IPS DF 19.7 (cell line): ENCODE measurements at regions not wholly inside any gene's neighbourhood (a gene's known extent, or its start where the extent isn't known, plus 50 kb on each side); places are given as distances from the start of the nearest gene placed in this dataset.

ENCODE experiments used
- DNase-seq: peaks from one replicate; pipeline ENCODE4 v3.0.0-alpha.2; 2013; ENCODE audit warnings: low read depth, low spot score

DNA sequence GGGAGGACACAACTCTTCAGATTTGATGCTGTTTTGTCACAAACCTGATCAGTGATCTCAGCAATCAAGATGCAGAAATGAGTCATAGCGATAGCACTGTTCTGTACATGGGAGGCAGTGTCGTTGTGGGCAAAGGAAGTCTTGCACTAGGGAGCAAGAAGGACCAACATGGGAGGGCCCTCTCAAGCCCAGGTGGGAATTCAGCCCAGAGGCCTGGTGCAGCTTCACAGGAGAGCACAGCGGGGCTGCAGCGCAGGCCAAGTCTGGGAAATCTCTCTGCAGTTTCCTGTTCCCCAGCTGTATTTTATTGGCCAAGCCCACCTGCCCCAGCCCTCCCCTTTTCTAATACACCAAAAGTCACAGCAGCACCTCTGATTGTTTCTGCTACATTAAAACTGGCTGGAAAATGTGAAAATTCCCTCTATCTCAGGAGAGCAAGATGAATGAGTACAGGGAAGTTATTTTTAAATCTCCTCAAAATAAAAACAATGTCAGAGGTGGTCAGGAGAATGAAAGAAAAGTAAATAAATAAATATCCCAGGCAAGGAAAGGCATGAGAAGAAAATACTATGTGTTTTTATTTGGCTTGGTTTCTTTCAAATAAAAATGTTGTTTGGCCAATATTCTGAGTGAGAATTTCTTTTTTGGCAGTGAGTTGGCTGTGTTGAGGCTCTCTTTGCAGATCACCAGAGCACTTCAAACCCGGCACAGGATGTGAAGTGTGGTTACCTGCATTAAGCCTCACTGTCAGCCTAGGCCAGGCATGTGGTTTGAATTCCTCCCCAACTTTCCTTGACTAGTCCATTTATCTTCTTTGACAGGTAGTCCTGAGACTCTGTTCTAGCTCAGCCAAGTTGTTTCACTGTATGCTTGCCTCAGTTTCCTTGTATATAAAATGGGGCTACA lies 422.1 kb downstream of the PLPP3 start:
- DNase-seq, result no peak

- no peak for DNase-seq
These were observed 426.1 kb downstream of the PLPP3 start for GRCh38 chr1:56153276-56153675.

DNA sequence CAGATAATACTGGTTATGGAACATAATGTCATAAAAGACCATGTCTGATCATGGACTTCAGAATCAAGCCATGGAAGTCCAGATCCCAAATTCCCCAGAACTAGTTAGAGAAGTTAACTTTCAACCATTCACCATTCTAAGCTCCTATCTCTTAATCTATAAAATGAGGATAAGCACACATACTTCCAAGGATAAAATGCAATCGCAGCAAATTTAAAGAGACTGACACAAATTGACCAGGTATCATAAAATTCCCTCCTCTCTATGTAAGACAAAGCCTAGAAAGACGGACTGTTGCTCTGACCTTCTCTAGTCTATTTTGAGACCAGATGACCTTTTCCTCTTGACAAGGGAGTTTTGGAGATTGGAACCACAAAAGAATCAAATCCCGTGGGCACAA lies 426.7 kb downstream of the PLPP3 start:
- no peak for DNase-seq

GRCh38 chr1:56151402-56151801 lies 428.0 kb downstream of the PLPP3 start:
- no peak for DNase-seq

DNA sequence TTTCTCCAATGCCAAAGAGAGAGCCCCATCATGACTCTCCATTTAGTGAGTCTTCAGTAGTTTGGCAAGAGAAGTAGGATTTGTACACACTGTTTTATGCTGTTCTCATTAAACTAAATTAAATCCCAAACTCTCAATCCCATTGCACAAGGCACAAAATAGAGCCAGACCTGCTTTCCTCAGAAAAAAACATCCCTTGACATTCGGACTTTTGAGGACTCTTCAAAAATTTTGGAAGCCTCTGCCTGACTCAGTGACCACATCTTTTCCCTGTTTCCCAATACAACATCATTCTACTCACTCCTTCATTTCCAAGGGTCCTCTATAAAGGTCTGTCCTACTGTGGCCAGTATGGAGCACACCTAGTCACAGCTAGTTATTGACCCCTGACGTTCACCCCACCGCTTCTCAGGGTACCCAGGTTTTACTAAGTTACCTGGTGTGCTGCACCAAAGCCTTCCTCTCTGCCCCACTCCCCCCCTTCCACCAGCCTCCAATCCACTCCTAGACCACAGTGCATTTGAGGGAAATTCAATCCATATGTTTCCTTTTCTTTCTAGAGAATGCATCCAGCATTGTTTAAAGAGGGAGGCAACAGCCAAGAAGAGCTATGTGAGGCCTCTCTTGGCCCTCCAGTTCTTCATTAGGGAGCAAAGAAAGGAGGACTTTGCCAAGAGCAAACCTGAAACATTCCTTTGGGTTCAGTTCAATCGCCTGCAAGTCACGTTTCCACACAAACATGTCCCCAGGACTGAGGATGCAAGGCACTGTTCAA lies 428.7 kb downstream of the PLPP3 start:
- no peak for DNase-seq

DNA sequence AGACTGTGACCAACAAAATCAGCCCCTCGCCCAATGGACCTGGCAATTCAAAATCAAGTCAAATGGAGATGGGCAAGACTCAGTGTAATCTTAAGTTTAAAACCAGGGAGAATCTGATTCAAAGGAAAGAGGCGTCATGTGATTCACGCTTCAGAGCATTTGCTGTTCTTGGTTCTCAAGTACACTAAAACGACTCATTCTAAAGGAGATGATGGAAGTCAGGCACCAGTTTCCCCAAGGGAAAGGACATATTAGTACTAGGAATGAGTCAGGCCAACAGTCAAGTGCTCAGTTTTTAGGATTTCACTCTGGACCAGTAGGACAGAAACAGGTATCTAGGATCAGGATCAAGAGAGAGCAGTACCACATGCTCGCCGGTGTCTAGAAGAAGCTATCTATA lies 429.6 kb downstream of the PLPP3 start:
- no peak for DNase-seq

DNA sequence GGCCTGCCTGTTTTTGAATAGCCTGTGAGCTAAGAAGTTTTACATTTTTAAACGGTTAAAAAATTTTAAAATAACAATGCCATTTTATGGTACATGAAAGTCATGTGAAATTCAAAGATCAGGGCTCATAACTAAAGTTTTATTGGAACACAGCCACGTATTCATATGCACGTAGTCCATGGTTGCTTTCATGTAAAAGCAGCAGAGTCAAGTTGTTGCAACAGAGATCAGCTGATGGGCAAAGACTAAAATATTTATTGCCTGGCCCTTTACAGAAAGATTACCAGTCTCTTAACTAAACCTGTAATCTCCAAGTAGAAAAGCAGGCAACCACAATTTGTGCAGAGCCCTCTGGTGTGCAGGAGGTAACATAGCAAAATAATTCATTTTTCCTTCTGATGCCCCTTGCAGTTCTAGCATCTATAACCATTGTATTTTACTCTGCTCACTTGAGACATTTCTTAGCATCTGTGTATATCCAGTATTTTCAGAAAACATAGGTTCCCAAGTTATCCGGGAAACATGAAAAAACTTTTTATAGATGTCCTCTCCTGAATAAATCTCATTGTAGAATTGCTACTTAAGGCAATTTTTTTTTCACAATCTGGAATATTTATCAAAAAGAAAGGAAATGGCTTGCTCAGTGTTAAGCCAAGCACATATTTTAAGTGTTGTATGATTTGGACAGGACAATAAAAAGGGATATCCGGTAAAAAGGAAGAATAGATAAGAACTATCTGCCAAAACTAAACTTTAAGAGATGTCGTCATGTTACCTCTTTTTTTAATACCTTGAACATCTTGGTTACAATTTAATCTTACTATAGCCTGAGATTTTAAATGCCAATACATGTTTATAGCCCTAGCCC lies 430.8 kb downstream of the PLPP3 start:
- DNase-seq, result no peak

GRCh38 chr1:56147459-56147858 lies 431.9 kb downstream of the PLPP3 start:
- no peak for DNase-seq

DNA sequence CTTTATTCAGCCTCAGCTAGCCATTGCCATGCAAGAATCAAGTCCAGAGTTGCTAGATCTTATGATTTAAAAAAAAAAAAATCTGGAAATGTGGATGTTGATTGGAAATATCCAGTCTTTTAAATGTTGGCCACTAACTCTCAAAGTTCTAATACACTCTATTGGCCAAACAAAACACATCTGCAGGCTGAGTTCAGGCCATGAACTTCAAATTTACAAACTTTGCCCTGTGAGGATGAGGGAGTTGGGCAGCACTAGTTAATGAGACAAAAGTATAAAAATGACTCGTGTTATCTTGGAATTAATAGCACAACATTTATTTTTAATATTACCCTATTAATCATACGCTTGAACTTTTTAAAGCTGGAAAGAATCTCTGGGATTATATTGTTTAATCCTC lies 432.3 kb downstream of the PLPP3 start:
- DNase-seq, result no peak

DNA sequence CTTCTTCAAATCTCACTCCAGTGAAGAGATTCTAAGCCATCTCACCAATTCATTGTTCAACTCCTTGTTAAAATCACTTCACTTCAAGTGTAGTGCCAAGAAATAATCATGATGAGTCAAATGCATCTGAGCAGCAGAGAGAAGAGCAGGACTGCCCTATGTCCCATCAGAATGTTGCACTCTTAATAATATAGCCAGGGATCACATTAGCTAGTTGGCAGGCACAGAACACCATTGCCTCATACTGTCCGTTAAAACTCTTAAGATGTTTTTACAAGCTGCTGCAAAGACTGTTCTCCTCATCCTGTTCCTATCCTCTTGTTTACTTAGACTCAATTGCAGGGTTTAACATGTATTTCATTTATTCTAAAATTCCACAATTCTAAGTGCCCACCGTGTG lies 432.9 kb downstream of the PLPP3 start:
- no peak for DNase-seq

- DNase-seq, result no peak
These were observed 433.8 kb downstream of the PLPP3 start for GRCh38 chr1:56145581-56145980.

DNA sequence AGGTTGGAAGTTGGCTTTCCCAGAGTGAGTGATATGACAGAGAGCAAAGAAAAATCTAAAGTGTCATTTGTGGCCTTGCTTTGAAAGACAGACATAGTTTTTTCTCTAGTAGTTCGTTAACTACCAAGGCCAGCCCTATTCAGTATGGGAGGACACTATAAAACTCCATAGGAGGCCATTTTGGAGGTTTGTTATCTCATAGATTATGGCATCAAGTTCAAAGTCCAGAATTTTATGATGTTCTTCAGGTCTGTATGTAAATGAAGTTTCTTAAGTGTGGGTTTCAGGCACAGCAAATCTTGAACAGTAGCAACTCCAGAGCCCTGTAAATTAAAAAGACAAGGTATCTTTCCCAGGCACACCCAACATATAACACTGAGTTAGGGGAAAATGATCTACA lies 437.1 kb downstream of the PLPP3 start:
- DNase-seq, result no peak

DNA sequence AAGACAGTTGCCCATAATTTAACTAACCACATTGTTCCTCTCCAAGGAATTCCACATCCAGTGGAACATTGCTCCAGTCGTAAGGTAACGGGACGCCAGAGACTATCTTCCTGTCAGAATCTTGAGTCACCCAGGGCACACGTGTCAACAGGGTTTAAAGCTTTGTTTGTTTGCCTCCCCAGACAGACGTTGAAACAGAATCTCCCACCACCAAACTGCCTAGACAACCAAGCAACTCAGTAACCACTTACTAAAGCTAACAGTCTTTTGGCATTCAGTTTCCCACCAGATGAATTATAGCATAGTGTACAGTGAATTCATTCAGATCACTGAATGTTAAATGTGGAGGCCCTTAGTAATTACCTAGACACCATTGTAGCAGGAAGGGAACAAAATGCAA lies 439.5 kb downstream of the PLPP3 start:
- no peak for DNase-seq

DNA sequence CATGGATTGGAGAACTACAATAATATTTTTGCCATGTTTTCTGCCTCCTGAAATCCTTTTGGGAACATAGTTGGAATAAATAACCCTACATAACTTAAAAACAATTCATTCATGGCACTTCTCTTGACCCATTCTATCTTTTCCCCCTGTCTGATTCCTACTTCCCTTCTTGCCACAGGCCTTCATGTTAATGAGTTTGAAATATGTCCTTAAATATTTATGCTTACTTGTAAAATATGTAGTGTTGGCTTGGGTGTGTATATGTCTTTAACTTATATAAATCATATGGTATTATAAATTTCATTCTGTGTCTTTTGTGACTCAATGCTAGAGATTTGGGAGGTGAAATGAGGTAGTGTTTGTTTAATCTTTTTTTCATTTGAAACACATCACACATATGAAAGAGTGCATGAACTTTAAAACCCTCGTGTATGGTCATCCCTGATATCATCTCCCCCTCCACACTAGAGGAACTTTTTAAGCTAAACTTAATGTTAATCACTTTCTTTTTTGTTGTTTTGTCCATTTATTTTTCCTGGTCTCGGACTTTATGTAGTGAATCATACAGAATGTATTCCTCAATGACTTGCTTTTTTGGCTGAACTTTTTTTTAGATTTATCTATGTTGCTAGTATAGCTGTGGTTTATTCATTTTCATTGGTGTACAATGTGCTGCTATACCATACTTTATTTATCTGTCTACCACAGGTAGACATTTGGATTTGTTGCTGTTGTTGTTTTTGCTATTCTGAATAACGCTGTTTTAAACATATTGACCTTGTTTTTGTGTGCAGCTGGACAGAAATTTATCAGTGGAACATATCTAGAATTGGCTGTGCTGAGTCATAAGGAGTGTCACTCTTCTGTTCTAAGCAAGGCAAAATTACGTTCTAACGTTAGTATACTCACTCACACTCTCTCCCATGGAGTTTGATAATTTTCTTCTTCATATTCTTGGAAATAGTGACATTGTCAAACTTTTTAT lies 441.6 kb downstream of the PLPP3 start:
- DNase-seq, result no peak

GRCh38 chr1:56137090-56137489 lies 442.3 kb downstream of the PLPP3 start:
- DNase-seq, result no peak

GRCh38 chr1:56135864-56136147 lies 443.6 kb downstream of the PLPP3 start:
- no peak for DNase-seq

GRCh38 chr1:56135069-56135863 lies 444.1 kb downstream of the PLPP3 start:
- no peak for DNase-seq

DNA sequence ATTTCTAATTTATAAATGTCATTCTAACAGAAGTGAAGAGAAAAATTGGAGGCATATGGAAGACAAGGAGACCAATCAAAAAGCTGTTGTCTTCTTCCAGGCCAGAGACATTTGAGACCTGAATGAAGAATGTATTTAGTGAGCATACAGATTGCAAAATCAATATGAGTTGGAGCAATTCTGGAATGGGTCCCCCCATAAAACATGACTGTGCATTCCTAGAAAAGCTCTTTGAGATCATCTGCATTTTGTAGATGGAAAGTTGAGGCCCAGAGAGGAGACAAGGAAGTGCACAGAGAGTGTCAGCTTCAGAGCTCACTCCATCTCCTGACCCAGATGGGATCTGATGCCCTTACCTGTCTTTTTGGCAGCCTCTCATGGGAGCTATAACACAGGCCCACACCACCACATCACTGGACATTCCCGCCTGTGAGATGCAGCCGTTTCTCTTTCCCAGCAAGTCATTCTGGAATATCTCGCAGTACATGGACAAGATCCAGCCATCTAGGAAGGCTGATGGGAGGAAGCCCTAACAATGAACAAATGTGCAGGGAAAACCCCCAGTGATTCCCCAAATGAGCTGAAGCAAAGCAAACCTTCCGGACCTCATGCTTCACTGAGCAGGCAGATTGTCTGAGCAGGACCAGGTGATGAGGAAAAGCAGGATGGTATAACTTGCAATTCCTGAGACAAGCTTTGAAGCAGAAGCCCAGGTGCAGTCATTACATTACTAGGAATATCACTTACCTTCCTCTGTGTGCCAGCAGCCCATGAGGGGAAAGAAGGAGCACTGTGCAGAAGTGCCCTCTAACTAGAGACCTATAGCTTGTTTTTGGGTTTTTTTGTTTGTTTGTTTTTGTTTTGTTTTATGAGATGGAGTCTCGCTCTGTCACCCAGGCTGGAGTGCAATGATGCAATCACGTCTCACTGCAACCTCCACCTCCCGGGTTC lies 445.6 kb downstream of the PLPP3 start:
- no peak for DNase-seq

DNA sequence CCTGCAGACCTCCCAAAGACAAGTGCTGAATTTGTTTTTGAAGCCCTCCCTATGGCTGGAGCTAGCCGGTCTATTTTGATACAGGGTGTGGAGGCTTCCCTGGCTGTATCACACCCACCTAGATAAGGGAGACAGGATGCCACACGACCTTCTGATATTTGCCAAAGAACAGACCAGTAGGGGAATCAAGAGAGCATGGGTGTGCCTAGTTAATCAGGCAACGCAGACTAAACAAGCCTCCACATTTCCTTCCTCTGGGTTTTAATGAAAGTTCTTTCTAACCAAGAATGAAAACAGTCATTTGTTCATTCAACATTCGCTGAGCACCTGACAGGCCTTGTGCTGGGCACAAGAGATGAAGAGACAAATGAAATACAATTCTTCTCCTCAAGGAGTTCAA lies 446.8 kb downstream of the PLPP3 start:
- no peak for DNase-seq
